A549 (cell line): ENCODE measurements at regions not wholly inside any gene's neighbourhood (a gene's known extent, or its start where the extent isn't known, plus 50 kb on each side); places are given as distances from the start of the nearest gene placed in this dataset.

Experiments
- ATAC-seq, 2 experiments: fragments of 200-7000 bp in 1 of 2; fragments of >200 bp in 1 of 2; cut with Nextera tagmentation in 1 of 2; cut with Tn5 transposase in 1 of 2; 3 replicates each; pipeline versions ENCODE4 v1.8.0 to v1.9.1; 2018 to 2020; ENCODE audit warnings: mild to moderate bottlenecking in 1 of 2, moderate library complexity in 1 of 2
- CTCF ChIA-PET: fragments of 300-600 bp; sonication (Branson Sonifier 250); formaldehyde crosslinking; extraction: SDS; loops from one replicate; lab custom pipeline; 2021; ENCODE audit warnings: antibody characterized with exemption, inconsistent platforms; lab: Yijun Ruan, JAX
- POLR2A ChIA-PET: fragments of 350-600 bp; formaldehyde crosslinking; extraction: SDS; loops from one replicate; lab custom pipeline; 2021; ENCODE audit warnings: antibody characterized with exemption, inconsistent platforms; lab: Yijun Ruan, JAX
- DNase-seq, 2 experiments: peaks; one replicate each; pipeline versions ENCODE4 v3.0.0 to v3.0.0-alpha.2; 2011 to 2016; ENCODE audit warnings: low read depth in 1 of 2, low spot score in 1 of 2
- FAIRE-seq: peaks from 2 replicates; lab custom pipeline; 2011; peaks lifted over from hg19 to GRCh38; lab: Jason Lieb, UNC
- H3K27ac ChIP-seq, 2 experiments: fragments of >200 bp; sonication (Bioruptor Twin); formaldehyde crosslinking; 3 replicates each; pipeline ENCODE4 v1.5.1; 2016 to 2017
- H3K4me1 ChIP-seq: fragments of >200 bp; sonication (Bioruptor Twin); formaldehyde crosslinking; 3 replicates; pipeline ENCODE4 v1.6.1; 2016
- H3K4me2 ChIP-seq: fragments of >200 bp; sonication (Bioruptor Twin); formaldehyde crosslinking; 3 replicates; pipeline ENCODE4 v1.6.1; 2016
- H3K4me3 ChIP-seq: fragments of >200 bp; sonication (Bioruptor Twin); formaldehyde crosslinking; 3 replicates; pipeline ENCODE4 v1.5.1; 2016
- H3K9me3 ChIP-seq: fragments of >200 bp; sonication (Bioruptor Twin); formaldehyde crosslinking; 3 replicates; pipeline ENCODE4 v1.6.1; 2016
- BCL3 ChIP-seq: fragments of >200 bp; sonication (Bioruptor Twin); formaldehyde crosslinking; IDR thresholded peaks from 3 replicates; pipeline ENCODE4 v1.6.1; 2016
- CBX8 ChIP-seq: fragments of 200-600 bp; sonication (generic); IDR thresholded peaks from 2 replicates; pipeline ENCODE4 v1.6.1; 2016
- CEBPB ChIP-seq, 2 experiments: fragments of >200 bp in 1 of 2; sonication (Bioruptor Twin) in 1 of 2; formaldehyde crosslinking in 1 of 2; IDR thresholded peaks; 2 replicates each; pipeline ENCODE4 v1.6.1; 2012 to 2016
- CHD2 ChIP-seq: fragments of 150-350 bp; IDR thresholded peaks from 2 replicates; pipeline ENCODE4 v1.6.1; 2014; ENCODE audit warnings: low read length; ENCODE audit not compliant: partially characterized antibody
- EHMT2 ChIP-seq: fragments of 200-600 bp; sonication (generic); IDR thresholded peaks from 2 replicates; pipeline ENCODE4 v1.6.1; 2016; ENCODE audit warnings: antibody characterized with exemption, low read depth, mild to moderate bottlenecking, moderate library complexity
- FOSB ChIP-seq: fragments of 250-450 bp; sonication (Bioruptor Pico); IDR thresholded peaks from 2 replicates; pipeline ENCODE4 v1.5.0; 2020; ENCODE audit warnings: mild to moderate bottlenecking, moderate library complexity
- FOSL2 ChIP-seq, 2 experiments: fragments of 450-650 bp in 1 of 2; fragments of >200 bp in 1 of 2; sonication (Bioruptor Twin) in 1 of 2; formaldehyde crosslinking; IDR thresholded peaks; 2 replicates each; pipeline versions ENCODE4 v1.5.0 to v1.6.1; 2016 to 2020; ENCODE audit warnings: mild to moderate bottlenecking in 1 of 2, moderate library complexity in 1 of 2
- HDAC2 ChIP-seq: fragments of 200-600 bp; sonication (generic); IDR thresholded peaks from 2 replicates; pipeline ENCODE4 v1.6.1; 2016
- HES2 ChIP-seq: fragments of >200 bp; sonication (Bioruptor Twin); formaldehyde crosslinking; IDR thresholded peaks from 2 replicates; pipeline ENCODE4 v1.6.1; 2016
- HOXA7 ChIP-seq: fragments of 250-450 bp; sonication (Bioruptor Pico); IDR thresholded peaks from 2 replicates; pipeline ENCODE4 v1.5.0; 2020; ENCODE audit warnings: mild to moderate bottlenecking, moderate library complexity
- HOXB5 ChIP-seq: fragments of 250-450 bp; sonication (Bioruptor Pico); IDR thresholded peaks from 2 replicates; pipeline ENCODE4 v1.5.0; 2020; ENCODE audit warnings: mild to moderate bottlenecking, moderate library complexity
- MAFK ChIP-seq: fragments of 450-650 bp; IDR thresholded peaks from 2 replicates; pipeline ENCODE4 v1.6.1; 2014; ENCODE audit not compliant: partially characterized antibody
- MYC ChIP-seq: IDR thresholded peaks from 2 replicates; pipeline ENCODE4 v1.6.1; 2012; ENCODE audit warnings: mild to moderate bottlenecking, inconsistent platforms, low read length, improper control_type of control experiment, borderline replicate concordance
- NFE2L2 ChIP-seq: fragments of 150-350 bp; conservative IDR thresholded peaks from 2 replicates; pipeline ENCODE4 v1.6.1; 2014; ENCODE audit warnings: low read length
- NPAS2 ChIP-seq: fragments of 250-450 bp; sonication (Bioruptor Pico); IDR thresholded peaks from 2 replicates; pipeline ENCODE4 v1.8.0; 2022; ENCODE audit warnings: mild to moderate bottlenecking, moderate library complexity, borderline replicate concordance
- RARB ChIP-seq: fragments of 250-450 bp; sonication (Bioruptor Pico); IDR thresholded peaks from 2 replicates; pipeline ENCODE4 v1.8.0; 2021; ENCODE audit warnings: mild to moderate bottlenecking, moderate library complexity
- RCOR1 ChIP-seq: fragments of 150-350 bp; IDR thresholded peaks from 2 replicates; pipeline ENCODE4 v1.6.1; 2014; ENCODE audit warnings: antibody characterized with exemption, low read length, low read depth
- REST ChIP-seq: fragments of 200-600 bp; sonication (generic); IDR thresholded peaks from 2 replicates; pipeline ENCODE4 v1.6.1; 2016; ENCODE audit warnings: antibody characterized with exemption, mild to moderate bottlenecking, moderate library complexity
- SMC3 ChIP-seq: fragments of >200 bp; sonication (Bioruptor Twin); formaldehyde crosslinking; IDR thresholded peaks from 3 replicates; pipeline ENCODE4 v1.6.1; 2018; ENCODE audit warnings: inconsistent platforms
- ZFP36 ChIP-seq: fragments of 450-650 bp; IDR thresholded peaks from 2 replicates; pipeline ENCODE4 v1.6.1; 2014; ENCODE audit warnings: borderline replicate concordance; ENCODE audit not compliant: partially characterized antibody
- ZSCAN20 ChIP-seq: fragments of 250-450 bp; sonication (Bioruptor Pico); IDR thresholded peaks from 2 replicates; pipeline ENCODE4 v1.8.0; 2022; ENCODE audit warnings: mild to moderate bottlenecking, moderate library complexity
- WGBS: methylation state at CpG from one replicate; pipeline ENCODE4 v1.1.6; 2017; ENCODE audit errors: missing lambda C conversion rate; 5-methylcytosine and 5-hydroxymethylcytosine counted together
- TF ChIP-seq, protein P1 (sequence below): fragments of 450-650 bp; IDR thresholded peaks from 2 replicates; pipeline ENCODE4 v1.6.1; 2014; ENCODE audit warnings: antibody characterized with exemption
- TF ChIP-seq, protein P2 (sequence below): fragments of 250-450 bp; sonication (Bioruptor Pico); IDR thresholded peaks from 2 replicates; pipeline ENCODE4 v1.5.0; 2021; ENCODE audit warnings: mild to moderate bottlenecking, moderate library complexity, borderline replicate concordance

DNA sequence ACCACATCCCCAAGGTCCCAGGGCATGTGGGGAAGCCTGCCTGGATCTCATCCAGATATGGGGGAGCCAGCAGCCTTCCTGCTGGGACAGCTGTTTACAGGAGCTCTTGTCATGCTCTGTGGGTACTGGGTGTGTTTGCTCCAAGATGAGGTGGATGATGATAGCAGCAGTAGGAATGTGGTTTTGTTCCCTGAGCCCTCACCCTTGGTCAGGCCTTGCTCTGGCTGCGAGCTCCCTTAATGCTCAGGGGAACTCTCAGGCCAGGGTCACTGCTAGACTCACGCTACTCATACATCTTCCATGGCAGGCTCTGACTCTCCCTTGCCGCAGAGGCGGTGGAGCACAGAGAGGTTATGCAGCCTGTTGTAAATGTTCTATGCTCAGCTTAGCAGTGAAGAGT, 990.3 kb downstream of the AACS start:
- H3K4me1 ChIP-seq: no peaks in the 10 kb centered on the region
- no peak for DNase-seq
- H3K27ac ChIP-seq: no peak overlapping the region
- no peak for ATAC-seq
- H3K9me3 ChIP-seq: no peaks in the 10 kb centered on the region
- TF ChIP-seq HOXB5: no peak
- TF ChIP-seq, protein P1, sequence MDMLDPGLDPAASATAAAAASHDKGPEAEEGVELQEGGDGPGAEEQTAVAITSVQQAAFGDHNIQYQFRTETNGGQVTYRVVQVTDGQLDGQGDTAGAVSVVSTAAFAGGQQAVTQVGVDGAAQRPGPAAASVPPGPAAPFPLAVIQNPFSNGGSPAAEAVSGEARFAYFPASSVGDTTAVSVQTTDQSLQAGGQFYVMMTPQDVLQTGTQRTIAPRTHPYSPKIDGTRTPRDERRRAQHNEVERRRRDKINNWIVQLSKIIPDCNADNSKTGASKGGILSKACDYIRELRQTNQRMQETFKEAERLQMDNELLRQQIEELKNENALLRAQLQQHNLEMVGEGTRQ: no peak
- H3K4me3 ChIP-seq: no peak overlapping the region
- H3K4me2 ChIP-seq: no peak overlapping the region
- FAIRE-seq: no peak
- CTCF ChIA-PET: no interaction called here
- WGBS: 15% methylated on average over 3 of the region's 4 CpGs
- POLR2A ChIA-PET: no interaction called here

DNA sequence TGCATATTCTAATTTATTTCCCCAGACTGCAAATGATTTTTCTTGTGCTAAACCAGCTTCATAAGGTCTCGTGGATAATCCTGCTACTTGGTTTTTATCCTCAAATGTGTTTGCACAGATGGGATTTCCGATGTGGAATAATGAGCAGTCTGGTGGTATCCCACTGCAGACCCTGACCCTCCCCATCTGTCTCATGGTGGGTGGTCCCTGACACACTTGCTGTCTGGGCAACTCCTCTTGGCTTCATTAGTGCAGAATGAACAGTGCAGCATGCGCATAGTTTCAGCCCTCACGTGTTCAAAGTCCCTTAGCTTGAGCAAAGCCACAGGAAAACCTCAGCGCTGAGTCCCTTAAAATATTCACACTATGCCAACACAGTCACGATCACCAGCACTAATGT, 996.5 kb downstream of the AACS start:
- ChIA-PET POLR2A (no interaction called here), CTCF (no interaction called here)
- Histone ChIP-seq H3K9me3 (no peaks in the 10 kb centered on the region), H3K4me1 (no peaks in the 10 kb centered on the region), H3K4me2 (no peak overlapping the region), H3K27ac (no peak overlapping the region), H3K4me3 (no peak overlapping the region)
- 26% methylated on average over 6 of the region's 6 CpGs for WGBS
- FAIRE-seq (no peak), ATAC-seq (no peak), DNase-seq (no peak)
- TF ChIP-seq ZSCAN20: no peak
- no peak for TF ChIP-seq BCL3
- no peak for TF ChIP-seq SMC3
- no peak for TF ChIP-seq FOSB (CRISPR knock-in tag)
- TF ChIP-seq, protein P2, sequence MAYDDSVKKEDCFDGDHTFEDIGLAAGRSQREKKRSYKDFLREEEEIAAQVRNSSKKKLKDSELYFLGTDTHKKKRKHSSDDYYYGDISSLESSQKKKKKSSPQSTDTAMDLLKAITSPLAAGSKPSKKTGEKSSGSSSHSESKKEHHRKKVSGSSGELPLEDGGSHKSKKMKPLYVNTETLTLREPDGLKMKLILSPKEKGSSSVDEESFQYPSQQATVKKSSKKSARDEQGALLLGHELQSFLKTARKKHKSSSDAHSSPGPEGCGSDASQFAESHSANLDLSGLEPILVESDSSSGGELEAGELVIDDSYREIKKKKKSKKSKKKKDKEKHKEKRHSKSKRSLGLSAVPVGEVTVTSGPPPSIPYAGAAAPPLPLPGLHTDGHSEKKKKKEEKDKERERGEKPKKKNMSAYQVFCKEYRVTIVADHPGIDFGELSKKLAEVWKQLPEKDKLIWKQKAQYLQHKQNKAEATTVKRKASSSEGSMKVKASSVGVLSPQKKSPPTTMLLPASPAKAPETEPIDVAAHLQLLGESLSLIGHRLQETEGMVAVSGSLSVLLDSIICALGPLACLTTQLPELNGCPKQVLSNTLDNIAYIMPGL (CRISPR knock-in tag): no peak
- no peak for TF ChIP-seq MAFK
- TF ChIP-seq CEBPB (IDR thresholded peaks at IDR 0.05): no peak
- no peak for TF ChIP-seq REST
- no peak for TF ChIP-seq HOXB5
- TF ChIP-seq RCOR1: no peak
- no peak for TF ChIP-seq HES2
- no peak for TF ChIP-seq CHD2
- no peak for TF ChIP-seq HDAC2
- TF ChIP-seq RARB (CRISPR knock-in tag): no peak
- no peak for TF ChIP-seq NFE2L2
- TF ChIP-seq NPAS2 (CRISPR knock-in tag): no peak

GRCh38 chr12:126064028-126064427, 998.8 kb downstream of the AACS start:
- Histone ChIP-seq H3K27ac (no peak overlapping the region), H3K9me3 (no peaks in the 10 kb centered on the region), H3K4me2 (no peak overlapping the region), H3K4me3 (no peak overlapping the region), H3K4me1 (no peaks in the 10 kb centered on the region)
- ATAC-seq: no peak
- 16% methylated on average over 5 of the region's 5 CpGs for WGBS
- ChIA-PET POLR2A (no interaction called here), CTCF (interaction anchor here (0.6 kb wide), 1 partner anchor 1030 kb away, joined by 3 read pairs; no protein-coding TSS in a partner anchor)
- FAIRE-seq: no peak
- no peak for DNase-seq
- TF ChIP-seq, protein P1: no peak
- TF ChIP-seq ZFP36 (no peak), EHMT2 (no peak), BCL3 (no peak), HOXA7 (CRISPR knock-in tag) (no peak), HDAC2 (no peak), MYC (no peak), CBX8 (no peak), FOSB (CRISPR knock-in tag) (no peak), NPAS2 (CRISPR knock-in tag) (no peak), FOSL2 (IDR thresholded peaks at IDR 0.05) (no peak), FOSL2 (CRISPR knock-in tag; IDR thresholded peaks at IDR 0.05) (no peak)
